ENCODE measurements at regions not wholly inside any gene's neighbourhood (a gene's known extent, or its start where the extent isn't known, plus 50 kb on each side); places are given as distances from the start of the nearest gene placed in this dataset.

- Histone ChIP-seq H3K27me3 (ENCODE audit: insufficient read depth, low read length) (no peaks in the 10 kb centered on the region; the same call in 1 of the 2 replicates), H3K4me3 (ENCODE audit: low read length) (no peak overlapping the region), H3K27ac (ENCODE audit: low read length) (no peak overlapping the region), H3K4me1 (ENCODE audit: insufficient read depth, low read length) (no peaks in the 10 kb centered on the region), H3K36me3 (ENCODE audit: insufficient read depth, low read depth, low read length) (no peaks in the 10 kb centered on the region), H3K9ac (ENCODE audit: low read depth, low read length) (no peak overlapping the region), H3K9me3 (ENCODE audit: insufficient read depth, low read depth, low read length) (no peaks in the 10 kb centered on the region)
Observed at GRCh38 chr1:36532810-36533401, 50.2 kb upstream of the CSF3R start.
